ENCODE measurements at regions not wholly inside any gene's neighbourhood (a gene's known extent, or its start where the extent isn't known, plus 50 kb on each side); places are given as distances from the start of the nearest gene placed in this dataset.
A peak's percentile ranks its signal among the peaks of the same experiment; 100 is the strongest.

- ATAC-seq, result no peak
- Histone ChIP-seq H3K9me3 (replicated peaks; ENCODE audit: control insufficient read depth, insufficient read depth, low read depth, low read length) (no peaks in the 10 kb centered on the region), H3K36me3 (ENCODE audit: control insufficient read depth, insufficient read depth, low read length) (no peaks in the 10 kb centered on the region), H3K79me2 (ENCODE audit: control insufficient read depth, insufficient read depth, low read length) (no peaks in the 10 kb centered on the region), H2AFZ (ENCODE audit: low read depth, low read length) (no peak overlapping the region), H3K27me3 (ENCODE audit: control insufficient read depth in 2 of 2, insufficient read depth in 2 of 2, low read length in 2 of 2) (peaks cover 3 to 11% of the 10 kb centered on the region in 2 experiments; a peak in 3 of 5 replicates), H3K4me1 (replicated peaks in 1 of 2; ENCODE audit: control insufficient read depth in 2 of 2, insufficient read depth in 2 of 2, low read length in 2 of 2) (no peaks in the 10 kb centered on the region), H3K4me3 (no peak overlapping the region), H3K9ac (ENCODE audit: insufficient read depth in 1 of 2, low read depth in 2 of 2, low read length in 2 of 2) (no peak overlapping the region), H3K9me1 (ENCODE audit: control insufficient read depth, insufficient read depth, low read length) (no peaks in the 10 kb centered on the region), H4K20me1 (replicated peaks; ENCODE audit: control insufficient read depth, insufficient read depth, low read length) (no peaks in the 10 kb centered on the region), H3K4me2 (ENCODE audit: insufficient read depth, low read length) (no peak overlapping the region), H3K27ac (ENCODE audit: extremely low read depth, low read depth, low read length) (no peak overlapping the region)
- WGBS (ENCODE audit: insufficient coverage, low coverage, missing lambda C conversion rate), result 3% methylated on average over 7 of the region's 7 CpGs
- intact Hi-C loops (cut with micrococcal nuclease), result no loop called here
- POLR2A ChIA-PET, result no interaction called here
- no peak for DNase-seq (ENCODE audit: extremely low read depth in 1 of 4, low spot score in 3 of 4)
- BruUV-seq (replicated peaks), result no TSS peak
- CTCF ChIA-PET (ENCODE audit: low intra/inter-chr PET ratio), result no interaction called here
- TF ChIP-seq, protein P1, sequence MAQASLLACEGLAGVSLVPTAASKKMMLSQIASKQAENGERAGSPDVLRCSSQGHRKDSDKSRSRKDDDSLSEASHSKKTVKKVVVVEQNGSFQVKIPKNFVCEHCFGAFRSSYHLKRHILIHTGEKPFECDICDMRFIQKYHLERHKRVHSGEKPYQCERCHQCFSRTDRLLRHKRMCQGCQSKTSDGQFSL (CRISPR knock-in tag; IDR thresholded peaks at IDR 0.05), result no peak
- TF ChIP-seq, protein P1 (tag; IDR thresholded peaks at IDR 0.05), result no peak
- TF ChIP-seq ATF3 (IDR thresholded peaks at IDR 0.05) (0 out of 2 replicates have a peak, but pooled peaks have one; percentile 19), ATF3 (CRISPR knock-in tag; conservative IDR thresholded peaks at IDR 0.05) (no peak)
- FAIRE-seq, result no peak
- in situ Hi-C loops (cut with MboI), result no loop called here
Observed at GRCh38 chr10:29784175-29784773, 149.5 kb upstream of the SVIL start.

All from K562 (cell line).